GM18870 (cell line): ENCODE measurements at regions not wholly inside any gene's neighbourhood (a gene's known extent, or its start where the extent isn't known, plus 50 kb on each side); places are given as distances from the start of the nearest gene placed in this dataset.

Experiments used
- ATAC-seq: cut with Tn5 transposase; IDR thresholded peaks from one replicate; pipeline ENCODE4 v1.9.1; 2021; ENCODE audit warnings: moderate library complexity; ENCODE audit not compliant: unreplicated experiment

GRCh38 chr9:24488896-24489295 lies 56.8 kb downstream of the IZUMO3 start:
- ATAC-seq = no peak

- ATAC-seq = no peak
Measured at GRCh38 chr9:24487946-24488345, 57.8 kb downstream of the IZUMO3 start.

- ATAC-seq = no peak
Measured at GRCh38 chr9:24487250-24487861, 58.3 kb downstream of the IZUMO3 start.

- no peak for ATAC-seq
Measured at GRCh38 chr9:24479361-24480059, 66.2 kb downstream of the IZUMO3 start.

GRCh38 chr9:24464319-24464951 lies 81.3 kb downstream of the IZUMO3 start:
- ATAC-seq = no peak

GRCh38 chr9:24462951-24463350 lies 82.7 kb downstream of the IZUMO3 start:
- ATAC-seq = no peak

- ATAC-seq = no peak
Measured at GRCh38 chr9:24460781-24461180, 84.9 kb downstream of the IZUMO3 start.

- no peak for ATAC-seq
Measured at GRCh38 chr9:24459953-24460352, 85.7 kb downstream of the IZUMO3 start.

- ATAC-seq = no peak
Measured at GRCh38 chr9:24451346-24451745, 94.4 kb downstream of the IZUMO3 start.

GRCh38 chr9:24449976-24450375 lies 95.7 kb downstream of the IZUMO3 start:
- ATAC-seq = no peak

GRCh38 chr9:24439456-24439855 lies 106.2 kb downstream of the IZUMO3 start:
- ATAC-seq = no peak

GRCh38 chr9:24438876-24439275 lies 106.8 kb downstream of the IZUMO3 start:
- ATAC-seq = no peak

- no peak for ATAC-seq
Measured at GRCh38 chr9:24436761-24437160, 108.9 kb downstream of the IZUMO3 start.

GRCh38 chr9:24434183-24434582 lies 111.5 kb downstream of the IZUMO3 start:
- ATAC-seq = no peak

- no peak for ATAC-seq
Measured at GRCh38 chr9:24416136-24416535, 129.6 kb downstream of the IZUMO3 start.

GRCh38 chr9:24413651-24414050 lies 132.0 kb downstream of the IZUMO3 start:
- no peak for ATAC-seq

GRCh38 chr9:24398466-24398865 lies 147.2 kb downstream of the IZUMO3 start:
- no peak for ATAC-seq

GRCh38 chr9:24391095-24391494 lies 154.6 kb downstream of the IZUMO3 start:
- no peak for ATAC-seq

- no peak for ATAC-seq
Measured at GRCh38 chr9:24385077-24385476, 160.6 kb downstream of the IZUMO3 start.

- no peak for ATAC-seq
Measured at GRCh38 chr9:24382566-24382965, 163.1 kb downstream of the IZUMO3 start.

GRCh38 chr9:24381205-24381604 lies 164.5 kb downstream of the IZUMO3 start:
- no peak for ATAC-seq

- ATAC-seq = no peak
Measured at GRCh38 chr9:24359046-24359445, 186.7 kb downstream of the IZUMO3 start.
